Left ventricle myocardium inferior (tissue), 1 donor: ENCODE measurements at regions not wholly inside any gene's neighbourhood (a gene's known extent, or its start where the extent isn't known, plus 50 kb on each side); places are given as distances from the start of the nearest gene placed in this dataset.

ENCODE experiments used
- DNase-seq: peaks from one replicate; pipeline ENCODE4 v3.0.0-alpha.2; 2020
- H3K27ac ChIP-seq: fragments of 200-600 bp; replicated peaks from 2 replicates; pipeline ENCODE4 v1.8.0; 2021
- H3K27me3 ChIP-seq: fragments of 200-600 bp; 2 replicates; pipeline ENCODE4 v1.8.0; 2021; ENCODE audit warnings: low read depth
- H3K36me3 ChIP-seq: fragments of 200-600 bp; 2 replicates; pipeline ENCODE4 v1.8.0; 2021
- H3K4me1 ChIP-seq: fragments of 200-600 bp; 2 replicates; pipeline ENCODE4 v1.8.0; 2021
- H3K4me3 ChIP-seq: fragments of 200-600 bp; 2 replicates; pipeline ENCODE4 v1.8.0; 2021; ENCODE audit warnings: mild to moderate bottlenecking, moderate library complexity
- H3K9me3 ChIP-seq: fragments of 200-600 bp; replicated peaks from 2 replicates; pipeline ENCODE4 v1.8.0; 2021
- CTCF ChIP-seq: fragments of 200-600 bp; IDR thresholded peaks from 2 replicates; pipeline ENCODE4 v1.8.0; 2021; ENCODE audit warnings: antibody characterized with exemption, mild to moderate bottlenecking, borderline replicate concordance
- intact Hi-C: fragments of 100-400 bp; cut with micrococcal nuclease; formaldehyde crosslinking; loops from one replicate; pipeline ENCODE4 v1.11.0; 2022
- donor health status: DM: no; HTN: yes; CAD: no; lungs with severe emphysema.

DNA sequence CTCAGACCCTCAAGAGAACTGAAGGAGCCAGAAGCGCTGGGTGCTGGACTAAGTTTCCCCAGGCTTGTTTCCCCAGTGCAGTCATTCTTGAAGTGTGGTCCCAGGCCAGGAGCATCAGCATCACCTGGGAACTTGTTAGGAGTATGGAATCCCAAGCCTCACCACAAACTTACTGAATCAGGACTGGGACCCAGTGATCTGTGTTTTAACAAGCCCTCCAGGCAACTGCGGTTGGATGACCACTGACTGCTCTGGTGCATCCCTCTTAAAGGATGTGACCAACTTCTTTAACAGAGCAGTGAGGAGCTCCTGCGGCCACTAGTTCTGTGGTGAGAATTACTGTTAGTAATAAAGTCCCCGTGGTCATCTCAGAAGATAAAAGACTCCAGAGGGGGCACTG, 62.4 kb upstream of the DAZL start:
- no peak for TF ChIP-seq CTCF
- no peaks in the 10 kb centered on the region for H3K9me3 ChIP-seq

GRCh38 chr3:16668776-16669545, 63.7 kb upstream of the DAZL start:
- Histone ChIP-seq H3K27ac (no peak overlapping the region), H3K36me3 (no peaks in the 10 kb centered on the region), H3K4me1 (peaks cover 4% of the 10 kb centered on the region), H3K9me3 (no peaks in the 10 kb centered on the region), H3K27me3 (no peaks in the 10 kb centered on the region), H3K4me3 (no peak overlapping the region)
- intact Hi-C loops: no loop called here
- TF ChIP-seq CTCF: no peak
- no peak for DNase-seq

More for the DNA sequence above, 62.4 kb upstream of the DAZL start:
- no peak for DNase-seq
- Histone ChIP-seq H3K4me1 (peaks cover 4% of the 10 kb centered on the region), H3K27me3 (no peaks in the 10 kb centered on the region), H3K4me3 (no peak overlapping the region), H3K27ac (no peak overlapping the region), H3K36me3 (no peaks in the 10 kb centered on the region)
- intact Hi-C loops: no loop called here

DNA sequence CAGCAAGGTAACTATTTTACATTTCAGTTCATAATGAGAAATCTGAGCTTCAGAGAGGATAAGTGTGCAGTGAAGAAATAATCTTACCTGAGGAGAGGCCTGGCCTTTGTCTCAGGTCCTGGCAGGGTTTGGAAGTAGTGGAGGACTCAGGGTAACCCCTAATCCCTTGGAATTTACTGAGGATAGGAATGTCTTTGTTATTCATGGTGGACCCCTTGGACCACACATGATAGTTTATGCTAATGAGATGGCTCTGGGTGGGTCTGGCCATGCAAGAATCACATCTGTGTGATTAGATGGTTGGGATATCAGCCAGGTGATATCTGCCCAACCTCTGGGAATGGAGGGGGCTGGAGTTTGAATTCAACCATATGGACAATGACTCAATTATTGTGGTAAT, 65.0 kb upstream of the DAZL start:
- intact Hi-C loops: loop anchor here (5.0 kb wide), 1 partner anchor 162 kb away; no protein-coding TSS in a partner anchor
- Histone ChIP-seq H3K4me1 (no peaks in the 10 kb centered on the region), H3K4me3 (no peak overlapping the region), H3K36me3 (no peaks in the 10 kb centered on the region), H3K27ac (no peak overlapping the region), H3K27me3 (no peaks in the 10 kb centered on the region), H3K9me3 (peaks cover 3% of the 10 kb centered on the region)
- TF ChIP-seq CTCF: no peak
- no peak for DNase-seq

- Histone ChIP-seq H3K36me3 (no peaks in the 10 kb centered on the region), H3K4me3 (no peak overlapping the region), H3K27ac (no peak overlapping the region), H3K4me1 (no peaks in the 10 kb centered on the region), H3K9me3 (peaks cover 15% of the 10 kb centered on the region), H3K27me3 (no peaks in the 10 kb centered on the region)
- intact Hi-C loops: loop anchor here (5.0 kb wide), 1 partner anchor 161 kb away; no protein-coding TSS in a partner anchor
- no peak for DNase-seq
- TF ChIP-seq CTCF: no peak
These were observed 66.5 kb upstream of the DAZL start for GRCh38 chr3:16671690-16672089.

DNA sequence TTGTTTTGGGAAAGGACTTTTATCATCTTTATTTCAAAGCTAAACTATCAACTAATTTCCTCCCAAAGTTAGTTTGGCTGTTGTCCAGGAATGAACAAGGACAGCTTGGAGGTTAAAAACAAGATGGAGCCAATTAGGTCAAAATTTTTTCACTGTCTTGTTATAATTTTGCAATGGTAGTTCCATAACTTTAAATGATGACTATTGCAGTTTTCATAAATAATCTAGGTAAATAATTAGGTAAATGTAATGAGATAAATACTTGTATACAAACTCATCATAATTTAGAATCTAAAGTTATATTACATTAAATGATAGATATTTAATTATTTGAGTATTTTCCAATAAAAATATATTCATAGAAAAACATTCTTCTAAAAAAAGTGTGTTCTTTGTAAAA, 68.3 kb upstream of the DAZL start:
- no peak overlapping the region for H3K4me3 ChIP-seq
- no peak for DNase-seq
- no peak overlapping the region for H3K27ac ChIP-seq
- intact Hi-C loops: loop anchor here (5.0 kb wide), 1 partner anchor 159 kb away; no protein-coding TSS in a partner anchor
- no peaks in the 10 kb centered on the region for H3K36me3 ChIP-seq
- no peaks in the 10 kb centered on the region for H3K4me1 ChIP-seq
- H3K27me3 ChIP-seq: no peaks in the 10 kb centered on the region
- peaks cover 15% of the 10 kb centered on the region for H3K9me3 ChIP-seq
- no peak for TF ChIP-seq CTCF
